Memory B cell (primary cell): ENCODE measurements at regions not wholly inside any gene's neighbourhood (a gene's known extent, or its start where the extent isn't known, plus 50 kb on each side); places are given as distances from the start of the nearest gene placed in this dataset.
A peak's percentile ranks its signal among the peaks of the same experiment; 100 is the strongest.
"Not testable (repeated sequence)": the region's sequence is repeated elsewhere in the genome, so short reads cannot be mapped to it uniquely, and the experiment has no call there.

ENCODE experiments used
- ATAC-seq: fragments of 150-1000 bp; cut with Tn5 transposase; 2 replicates; pipeline ENCODE4 v1.10.0; 2021; ENCODE audit warnings: low read depth, mild to moderate bottlenecking, moderate library complexity
- DNase-seq, 2 donors: peaks; one replicate each; pipeline ENCODE4 v3.0.0; 2022; ENCODE audit warnings: low spot score in 2 of 2
- H3K27ac Mint-ChIP-seq: one replicate; pipeline ENCODE4 v1.8.0; 2022; ENCODE audit warnings: mild to moderate bottlenecking, moderate library complexity, mixed read lengths
- H3K27me3 Mint-ChIP-seq: one replicate; pipeline ENCODE4 v1.8.0; 2022; ENCODE audit warnings: mixed read lengths
- H3K36me3 Mint-ChIP-seq: one replicate; pipeline ENCODE4 v1.8.0; 2022; ENCODE audit warnings: mild to moderate bottlenecking, mixed read lengths
- H3K4me1 Mint-ChIP-seq: one replicate; pipeline ENCODE4 v1.8.0; 2022; ENCODE audit warnings: mixed read lengths
- H3K4me3 Mint-ChIP-seq: one replicate; pipeline ENCODE4 v1.8.0; 2022; ENCODE audit warnings: mild to moderate bottlenecking, moderate library complexity, mixed read lengths
- H3K9me3 Mint-ChIP-seq: one replicate; pipeline ENCODE4 v1.8.0; 2022; ENCODE audit warnings: mixed read lengths

DNA sequence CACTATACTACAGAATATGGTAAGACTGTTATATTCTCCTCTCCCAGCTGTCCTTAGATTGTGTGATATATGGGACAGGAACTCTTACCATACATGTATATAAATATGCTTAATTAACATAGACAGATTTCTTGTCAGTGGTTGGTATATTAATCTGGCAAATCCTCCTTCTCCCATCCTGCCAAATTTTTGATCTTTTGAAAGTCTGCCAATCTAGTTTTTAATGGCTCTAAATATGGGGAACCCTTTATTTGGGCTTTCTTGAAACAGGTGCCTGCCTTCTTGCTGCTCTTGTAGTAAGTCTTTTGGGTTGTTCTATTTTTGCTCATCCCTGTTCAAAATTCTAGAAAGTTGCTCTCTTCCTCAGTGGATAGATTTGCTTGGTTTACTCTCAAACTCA is 63.5 kb downstream of the SPATA31D1 start:
- H3K36me3 Mint-ChIP-seq, result no peaks in the 10 kb centered on the region
- ATAC-seq (no peak), DNase-seq (no peak)
- no peak overlapping the region for H3K27ac Mint-ChIP-seq
- H3K4me1 Mint-ChIP-seq, result peaks cover 2% of the 10 kb centered on the region
- H3K4me3 Mint-ChIP-seq, result no peak overlapping the region
- H3K9me3 Mint-ChIP-seq, result no peaks in the 10 kb centered on the region
- H3K27me3 Mint-ChIP-seq, result peaks cover 2% of the 10 kb centered on the region

DNA sequence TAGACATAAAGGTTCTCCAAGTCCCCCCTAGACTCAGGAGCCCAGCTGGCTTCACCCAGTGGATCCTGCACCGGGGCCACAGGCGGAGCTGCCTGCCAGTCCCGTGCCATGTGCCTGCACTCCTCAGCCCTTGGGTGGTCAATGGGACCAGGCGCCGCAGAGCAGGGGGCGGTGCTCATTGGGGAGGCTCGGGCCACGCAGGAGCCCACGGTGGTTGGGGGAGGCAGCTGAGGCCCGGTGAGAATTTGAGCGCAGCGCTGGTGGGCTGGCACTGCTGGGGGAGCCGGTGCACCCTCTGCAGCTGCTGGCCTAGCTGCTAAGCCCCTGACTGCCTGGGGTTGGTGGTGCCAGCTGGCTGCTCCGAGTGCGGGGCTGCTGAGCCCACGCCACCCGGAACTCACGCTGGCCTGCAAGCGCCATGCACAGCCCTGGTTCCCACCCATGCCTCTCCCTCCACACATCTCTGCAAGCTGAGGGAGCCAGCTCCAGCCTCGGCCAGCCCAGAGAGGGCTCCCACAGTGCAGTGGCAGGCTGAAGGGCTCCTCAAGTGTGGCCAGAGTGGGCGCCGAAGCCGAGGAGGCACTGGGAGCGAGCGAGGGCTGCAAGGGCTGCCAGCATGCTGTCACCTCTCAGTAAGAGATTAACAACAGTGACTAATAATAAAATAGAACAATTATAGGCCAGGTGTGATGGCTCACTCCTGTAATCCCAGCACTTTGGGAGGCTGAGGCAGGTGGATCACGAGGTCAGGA is 65.9 kb downstream of the SPATA31D1 start:
- H3K27ac Mint-ChIP-seq, result no peak overlapping the region
- H3K36me3 Mint-ChIP-seq, result no peaks in the 10 kb centered on the region
- peaks cover 8% of the 10 kb centered on the region for H3K4me1 Mint-ChIP-seq
- DNase-seq (no peak), ATAC-seq (no peak)
- H3K4me3 Mint-ChIP-seq, result no peak overlapping the region
- H3K27me3 Mint-ChIP-seq, result peaks cover 2% of the 10 kb centered on the region
- H3K9me3 Mint-ChIP-seq, result no peaks in the 10 kb centered on the region

DNA sequence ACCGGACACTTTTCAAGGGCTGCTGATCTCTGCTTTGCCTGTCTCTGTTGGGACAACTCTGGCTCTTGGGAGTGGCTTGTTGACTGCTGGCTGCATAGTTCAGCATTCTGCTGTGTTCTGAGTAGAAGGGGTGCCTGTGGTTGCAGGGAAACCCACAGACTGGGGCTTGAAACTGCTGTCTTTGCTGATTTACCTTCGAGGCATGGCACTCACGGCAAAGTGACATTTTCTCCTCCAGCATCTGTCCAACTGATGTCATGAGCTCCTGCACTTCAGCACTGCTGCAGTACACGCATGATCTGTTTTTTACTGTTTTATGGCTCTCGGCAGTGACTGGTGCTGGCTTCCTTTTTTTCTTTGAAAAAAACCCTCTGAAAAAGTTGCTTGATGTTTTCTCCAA is 69.2 kb downstream of the SPATA31D1 start:
- no peak overlapping the region for H3K27ac Mint-ChIP-seq
- ATAC-seq (no peak), DNase-seq (no peak)
- H3K4me1 Mint-ChIP-seq, result peaks cover 8% of the 10 kb centered on the region
- no peaks in the 10 kb centered on the region for H3K9me3 Mint-ChIP-seq
- no peaks in the 10 kb centered on the region for H3K36me3 Mint-ChIP-seq
- peaks cover 2% of the 10 kb centered on the region for H3K27me3 Mint-ChIP-seq
- no peak overlapping the region for H3K4me3 Mint-ChIP-seq

DNA sequence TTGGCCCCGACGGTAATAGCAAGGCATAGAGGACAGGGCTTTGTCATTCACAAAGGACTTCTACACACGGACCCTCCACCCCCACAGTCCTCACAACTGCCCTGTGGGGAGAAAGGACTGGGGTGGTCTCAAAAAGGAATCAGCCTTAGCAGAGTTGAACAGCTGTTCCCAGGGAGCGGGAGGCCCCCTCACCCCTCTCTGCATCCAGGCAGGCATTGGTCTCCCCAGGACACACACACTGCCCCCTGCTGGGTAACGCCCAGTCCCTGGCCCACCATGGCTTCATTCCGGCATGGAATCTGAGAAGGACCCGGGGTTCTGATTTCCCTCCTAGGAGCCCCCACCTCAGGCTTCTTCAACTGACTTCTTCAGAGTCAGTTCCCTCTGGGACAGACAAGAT is 73.2 kb downstream of the SPATA31D1 start:
- H3K36me3 Mint-ChIP-seq, H3K27ac Mint-ChIP-seq, DNase-seq, H3K27me3 Mint-ChIP-seq, H3K9me3 Mint-ChIP-seq, H3K4me1 Mint-ChIP-seq, ATAC-seq, H3K4me3 Mint-ChIP-seq: not testable (repeated sequence)

DNA sequence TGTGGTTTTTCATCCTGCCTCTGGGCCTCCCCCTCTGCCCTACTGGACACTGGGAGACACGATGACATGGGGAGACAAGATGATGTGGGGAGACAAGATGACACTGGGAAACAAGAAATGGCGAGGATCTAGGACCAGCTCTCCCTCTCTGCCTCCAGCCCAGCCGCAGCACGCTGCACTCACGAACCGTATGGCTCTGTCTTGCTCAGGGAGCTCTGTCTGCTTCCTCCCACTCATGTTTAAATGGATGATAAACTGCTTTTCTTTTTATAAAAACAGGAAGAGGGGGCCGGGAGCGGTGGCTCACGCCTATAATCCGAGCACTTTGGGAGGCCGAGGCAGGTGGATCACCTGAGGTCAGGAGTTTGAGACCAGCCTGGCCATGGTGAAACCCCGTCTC is 73.7 kb downstream of the SPATA31D1 start:
- ATAC-seq, result no peak
- Mint-ChIP-seq H3K9me3 (no peaks in the 10 kb centered on the region), H3K27me3 (no peaks in the 10 kb centered on the region)

DNA sequence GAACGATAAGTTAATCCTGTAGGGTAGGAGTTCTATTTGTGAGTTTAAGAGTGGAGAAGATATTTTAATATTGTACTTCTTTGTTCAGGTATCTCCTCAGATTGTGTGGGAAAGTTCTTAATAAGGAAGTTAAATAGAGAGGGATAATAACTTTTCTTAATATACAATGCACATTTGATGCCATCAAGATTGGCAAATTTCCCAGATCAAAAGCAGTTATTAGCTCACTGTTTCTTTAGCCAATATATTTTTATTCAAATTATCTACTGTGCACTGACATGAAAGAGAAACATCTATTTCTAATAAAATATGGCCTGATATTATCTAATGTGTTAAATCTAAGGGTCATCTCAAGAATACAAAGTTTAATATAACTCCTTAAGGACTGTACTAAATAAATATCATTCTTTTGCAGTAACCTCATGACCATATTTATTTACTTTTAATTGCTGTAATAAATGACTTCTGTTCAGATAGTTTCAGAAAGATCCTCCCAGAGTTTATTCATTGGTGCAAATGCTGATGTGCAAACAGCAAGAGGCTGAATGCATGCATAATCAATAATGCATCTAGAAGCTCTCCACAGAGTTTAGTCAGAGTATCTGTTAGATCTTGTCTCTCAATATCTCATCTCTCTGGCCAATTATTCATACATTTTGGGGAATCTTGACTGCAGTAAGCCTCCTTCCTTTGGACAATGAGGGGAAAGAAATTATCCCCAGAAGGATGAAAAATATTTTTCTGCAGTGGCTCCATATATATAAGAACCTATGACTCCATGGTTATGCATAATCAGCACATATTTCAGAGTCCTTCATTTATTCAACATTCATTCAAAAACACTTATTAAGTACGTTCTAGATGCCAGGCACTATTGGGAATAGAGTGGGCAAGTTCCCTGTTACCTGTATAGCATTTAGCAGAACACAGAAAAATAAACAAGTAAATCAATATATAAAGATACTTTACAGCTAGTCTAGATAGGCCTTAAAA is 85.3 kb downstream of the SPATA31D1 start:
- DNase-seq, result no peak
- no peak for ATAC-seq
- Mint-ChIP-seq H3K4me1 (no peaks in the 10 kb centered on the region), H3K27ac (no peak overlapping the region), H3K36me3 (no peaks in the 10 kb centered on the region), H3K9me3 (no peaks in the 10 kb centered on the region), H3K27me3 (no peaks in the 10 kb centered on the region), H3K4me3 (no peak overlapping the region)

More for the DNA sequence above, 73.7 kb downstream of the SPATA31D1 start:
- no peak overlapping the region for H3K4me3 Mint-ChIP-seq
- H3K4me1 Mint-ChIP-seq, result peaks cover 6% of the 10 kb centered on the region
- H3K36me3 Mint-ChIP-seq, result no peaks in the 10 kb centered on the region
- no peak overlapping the region for H3K27ac Mint-ChIP-seq
- DNase-seq, result no peak

DNA sequence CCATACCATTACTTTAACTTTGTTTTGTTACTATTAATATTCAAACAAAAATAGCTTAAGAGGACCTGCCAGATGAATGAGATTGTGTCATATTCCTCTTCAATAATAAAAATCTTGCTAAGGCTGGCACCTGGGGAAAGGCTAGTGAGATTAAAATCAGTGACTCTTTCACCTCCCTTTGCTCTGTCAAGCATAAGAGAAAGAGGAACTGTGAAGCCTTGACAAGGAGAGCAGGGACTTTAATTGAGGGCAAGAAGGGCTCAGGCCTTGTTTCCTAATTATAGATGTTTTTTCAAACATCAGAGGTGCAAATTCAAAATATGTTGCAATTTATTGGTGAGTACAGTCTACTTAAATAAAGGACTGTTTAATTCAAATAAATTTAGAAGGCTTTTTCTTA is 91.7 kb downstream of the SPATA31D1 start:
- Mint-ChIP-seq H3K27me3 (no peaks in the 10 kb centered on the region), H3K27ac (no peak overlapping the region), H3K9me3 (no peaks in the 10 kb centered on the region), H3K4me1 (peaks cover 6% of the 10 kb centered on the region), H3K36me3 (no peaks in the 10 kb centered on the region), H3K4me3 (no peak overlapping the region)
- no peak for DNase-seq
- peak; percentile 95 for ATAC-seq

DNA sequence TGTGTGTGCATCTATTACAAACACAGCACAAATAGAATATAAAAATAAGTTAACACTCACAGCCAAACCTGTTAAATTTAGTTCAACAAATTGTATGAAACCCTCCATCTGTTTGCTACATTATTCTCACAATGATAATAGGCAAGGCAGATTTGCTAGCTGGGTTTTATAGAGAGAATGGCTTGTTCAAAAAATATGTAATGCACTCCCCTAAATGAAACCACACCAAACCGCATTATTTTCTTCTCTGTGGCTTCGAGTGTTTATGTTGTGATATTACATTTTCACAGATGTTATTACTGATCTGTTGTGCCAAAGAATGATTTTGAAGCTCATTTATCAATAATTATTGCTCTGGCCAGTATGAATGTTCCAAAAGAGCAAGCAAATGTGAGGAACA is 92.9 kb downstream of the SPATA31D1 start:
- DNase-seq (no peak), ATAC-seq (no peak)
- Mint-ChIP-seq H3K27ac (no peak overlapping the region), H3K27me3 (no peaks in the 10 kb centered on the region), H3K4me3 (no peak overlapping the region), H3K4me1 (peaks cover 11% of the 10 kb centered on the region), H3K36me3 (no peaks in the 10 kb centered on the region), H3K9me3 (peaks cover 3% of the 10 kb centered on the region)

DNA sequence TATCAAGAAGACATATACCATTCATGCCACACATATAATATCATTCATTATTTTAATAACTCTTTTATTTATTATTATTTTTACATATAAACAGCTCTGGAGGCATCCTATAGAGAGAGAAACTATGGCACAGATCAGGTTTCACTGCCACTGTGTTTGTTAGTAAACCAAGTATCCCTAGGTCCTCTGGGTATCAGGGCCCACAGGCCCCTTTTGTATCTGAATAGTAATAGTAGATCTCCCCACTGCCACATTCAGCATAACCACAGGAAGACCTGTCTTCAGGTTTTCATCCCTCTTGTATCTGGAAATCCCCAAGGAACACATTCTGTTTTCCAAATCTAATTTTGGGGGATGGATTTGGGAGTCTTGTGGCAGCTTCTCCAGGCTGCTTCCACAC is 94.0 kb downstream of the SPATA31D1 start:
- peaks cover 11% of the 10 kb centered on the region for H3K4me1 Mint-ChIP-seq
- H3K36me3 Mint-ChIP-seq, result no peaks in the 10 kb centered on the region
- H3K9me3 Mint-ChIP-seq, result peaks cover 3% of the 10 kb centered on the region
- no peak for ATAC-seq
- no peak overlapping the region for H3K27ac Mint-ChIP-seq
- DNase-seq, result no peak
- H3K4me3 Mint-ChIP-seq, result no peak overlapping the region
- H3K27me3 Mint-ChIP-seq, result no peaks in the 10 kb centered on the region

DNA sequence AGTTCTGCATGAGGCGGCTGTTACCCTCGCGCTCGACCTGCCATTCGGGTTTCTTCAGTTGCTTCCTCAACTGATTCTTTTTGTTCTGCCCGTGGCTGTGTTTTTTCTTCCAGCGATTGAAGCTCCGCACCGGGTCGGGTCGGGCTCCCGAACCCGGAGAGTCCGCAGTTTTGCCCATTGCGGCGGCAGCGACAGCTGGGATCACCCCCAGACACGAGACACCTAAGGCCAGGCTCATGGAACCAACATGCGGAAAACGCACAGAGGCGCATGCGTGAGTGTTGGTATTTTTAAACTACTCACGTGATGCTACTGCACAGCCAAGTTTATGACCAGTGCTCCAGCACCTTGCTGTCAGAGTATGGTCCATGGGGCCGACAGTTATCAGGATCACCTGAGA is 100.0 kb downstream of the SPATA31D1 start:
- H3K27ac Mint-ChIP-seq, result no peak overlapping the region
- no peak overlapping the region for H3K4me3 Mint-ChIP-seq
- DNase-seq (no peak), ATAC-seq (no peak)
- H3K4me1 Mint-ChIP-seq, result peaks cover 22% of the 10 kb centered on the region
- no peaks in the 10 kb centered on the region for H3K36me3 Mint-ChIP-seq
- H3K9me3 Mint-ChIP-seq, result peaks cover 3% of the 10 kb centered on the region
- no peaks in the 10 kb centered on the region for H3K27me3 Mint-ChIP-seq

DNA sequence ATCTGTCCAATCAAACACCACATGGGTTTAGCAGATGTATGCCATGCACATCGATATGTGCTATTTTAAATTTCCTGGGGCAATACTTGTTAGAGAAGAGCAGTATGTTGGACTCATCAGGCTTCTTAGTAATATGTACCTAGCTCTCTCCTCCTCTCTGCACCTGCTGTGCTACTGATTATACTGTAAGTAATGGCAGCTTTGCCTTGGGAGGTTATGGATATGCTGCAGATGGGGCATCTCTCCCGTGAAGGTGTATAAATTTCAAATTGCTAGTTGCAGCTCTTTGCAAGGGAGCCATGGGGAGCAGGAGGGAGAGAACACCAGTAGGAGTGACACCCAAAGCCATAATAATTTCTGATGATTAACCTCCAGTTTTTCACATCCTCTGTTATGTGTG is 101.5 kb downstream of the SPATA31D1 start:
- DNase-seq (no peak), ATAC-seq (no peak)
- Mint-ChIP-seq H3K27me3 (no peaks in the 10 kb centered on the region), H3K27ac (no peak overlapping the region), H3K36me3 (no peaks in the 10 kb centered on the region), H3K4me1 (peaks cover 34% of the 10 kb centered on the region), H3K4me3 (no peak overlapping the region), H3K9me3 (peaks cover 3% of the 10 kb centered on the region)

DNA sequence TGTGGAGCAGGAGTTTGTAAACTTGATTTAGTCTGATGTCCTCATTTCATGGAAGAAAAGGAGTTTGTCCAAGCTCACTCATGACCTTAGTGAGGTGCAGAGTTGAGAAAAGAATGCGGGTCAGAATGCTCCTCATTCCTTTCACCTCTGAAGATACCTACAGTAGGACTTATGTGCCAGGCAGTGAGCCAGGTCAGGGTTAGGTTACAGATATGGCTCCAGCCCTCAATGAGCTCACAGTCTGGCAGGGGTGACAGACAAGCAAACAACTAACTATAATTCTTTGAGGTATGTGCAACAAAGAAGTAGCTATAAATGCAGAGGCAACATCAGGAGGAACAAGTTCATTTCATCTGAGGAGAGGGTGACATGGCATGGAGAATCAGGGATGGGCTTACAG is 102.5 kb downstream of the SPATA31D1 start:
- H3K36me3 Mint-ChIP-seq, result no peaks in the 10 kb centered on the region
- peaks cover 34% of the 10 kb centered on the region for H3K4me1 Mint-ChIP-seq
- DNase-seq (no peak), ATAC-seq (no peak)
- H3K9me3 Mint-ChIP-seq, result peaks cover 3% of the 10 kb centered on the region
- H3K4me3 Mint-ChIP-seq, result peak overlapping the region; percentile 53
- H3K27ac Mint-ChIP-seq, result peak overlapping the region; percentile 93
- no peaks in the 10 kb centered on the region for H3K27me3 Mint-ChIP-seq

DNA sequence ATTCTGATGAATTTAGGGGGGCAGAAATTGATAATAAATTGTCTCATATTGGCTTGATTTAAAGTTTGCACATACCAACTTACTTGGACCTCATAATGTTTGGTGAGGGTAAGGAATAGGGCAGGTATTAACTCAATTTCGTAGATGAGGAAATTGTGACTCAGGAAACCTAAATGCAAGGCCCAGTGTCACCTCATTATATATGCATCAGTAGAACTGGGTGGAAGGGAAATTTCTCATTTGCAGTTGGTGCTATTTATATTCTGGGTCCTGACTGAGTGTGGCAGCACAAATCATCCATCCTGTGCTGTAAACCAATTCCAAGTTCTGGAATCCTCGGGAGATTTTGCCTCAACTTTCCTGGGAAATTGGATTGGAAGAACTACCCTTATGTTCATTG is 103.0 kb downstream of the SPATA31D1 start:
- Mint-ChIP-seq H3K27ac (peak overlapping the region; percentile 93), H3K9me3 (no peaks in the 10 kb centered on the region), H3K4me3 (peak overlapping the region; percentile 53), H3K36me3 (no peaks in the 10 kb centered on the region), H3K27me3 (no peaks in the 10 kb centered on the region), H3K4me1 (peaks cover 30% of the 10 kb centered on the region)
- ATAC-seq (peak; percentile 88), DNase-seq (peak in 1 of 2 donors; percentile 9)

DNA sequence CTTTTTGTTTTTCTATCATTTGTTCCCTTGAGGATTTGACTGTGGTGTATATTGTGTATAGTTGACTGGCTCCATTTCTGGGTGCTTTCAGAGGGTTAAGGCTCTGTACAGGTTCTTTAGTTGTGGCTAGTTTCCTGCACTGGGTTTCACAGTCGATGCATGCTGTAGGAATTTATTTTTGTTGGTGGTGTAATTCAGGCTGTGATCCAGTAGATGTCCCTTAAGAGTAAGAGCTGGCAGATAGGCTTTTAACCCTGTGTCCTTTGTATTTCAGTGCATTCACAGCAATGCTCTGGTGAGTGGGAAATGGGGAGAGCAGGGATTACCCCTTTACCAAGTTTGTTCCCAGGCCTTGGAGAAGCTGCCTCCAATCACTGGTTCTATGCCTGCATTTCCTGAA is 112.9 kb downstream of the SPATA31D1 start:
- Mint-ChIP-seq H3K27me3 (no peaks in the 10 kb centered on the region), H3K4me3 (no peak overlapping the region), H3K4me1 (peaks cover 5% of the 10 kb centered on the region), H3K36me3 (peaks cover 7% of the 10 kb centered on the region), H3K9me3 (peaks cover 2% of the 10 kb centered on the region), H3K27ac (no peak overlapping the region)
- DNase-seq, result no peak
- no peak for ATAC-seq
